ENCODE measurements at regions not wholly inside any gene's neighbourhood (a gene's known extent, or its start where the extent isn't known, plus 50 kb on each side); places are given as distances from the start of the nearest gene placed in this dataset.
"Not testable (repeated sequence)": the region's sequence is repeated elsewhere in the genome, so short reads cannot be mapped to it uniquely, and the experiment has no call there.

DNA sequence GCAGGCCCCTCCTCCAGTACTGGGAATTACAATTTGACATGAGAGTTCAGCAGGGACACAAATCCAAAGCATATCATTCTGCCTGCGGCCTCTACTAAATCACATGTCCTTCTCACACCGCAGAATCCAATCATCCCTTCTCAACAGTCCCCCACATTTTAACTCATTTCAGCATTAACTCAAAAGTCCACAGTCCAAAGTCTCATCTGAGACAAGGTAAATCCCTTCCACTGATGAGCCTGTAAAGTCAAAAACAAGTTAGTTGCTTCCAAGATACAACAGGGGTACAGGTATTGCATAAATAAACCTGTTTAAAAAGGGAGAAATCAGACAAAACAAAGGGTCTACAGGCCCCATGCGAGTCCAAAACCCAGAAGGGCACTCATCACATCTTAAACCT is 64.0 kb downstream of the EBNA1BP2 start:
- TF ChIP-seq, protein P1, sequence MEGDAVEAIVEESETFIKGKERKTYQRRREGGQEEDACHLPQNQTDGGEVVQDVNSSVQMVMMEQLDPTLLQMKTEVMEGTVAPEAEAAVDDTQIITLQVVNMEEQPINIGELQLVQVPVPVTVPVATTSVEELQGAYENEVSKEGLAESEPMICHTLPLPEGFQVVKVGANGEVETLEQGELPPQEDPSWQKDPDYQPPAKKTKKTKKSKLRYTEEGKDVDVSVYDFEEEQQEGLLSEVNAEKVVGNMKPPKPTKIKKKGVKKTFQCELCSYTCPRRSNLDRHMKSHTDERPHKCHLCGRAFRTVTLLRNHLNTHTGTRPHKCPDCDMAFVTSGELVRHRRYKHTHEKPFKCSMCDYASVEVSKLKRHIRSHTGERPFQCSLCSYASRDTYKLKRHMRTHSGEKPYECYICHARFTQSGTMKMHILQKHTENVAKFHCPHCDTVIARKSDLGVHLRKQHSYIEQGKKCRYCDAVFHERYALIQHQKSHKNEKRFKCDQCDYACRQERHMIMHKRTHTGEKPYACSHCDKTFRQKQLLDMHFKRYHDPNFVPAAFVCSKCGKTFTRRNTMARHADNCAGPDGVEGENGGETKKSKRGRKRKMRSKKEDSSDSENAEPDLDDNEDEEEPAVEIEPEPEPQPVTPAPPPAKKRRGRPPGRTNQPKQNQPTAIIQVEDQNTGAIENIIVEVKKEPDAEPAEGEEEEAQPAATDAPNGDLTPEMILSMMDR (IDR thresholded peaks at IDR 0.05; ENCODE audit: borderline replicate concordance, insufficient read depth, low read depth, low read length) = no peak
- no peak overlapping the region for H3K4me3 ChIP-seq (ENCODE audit: low read depth, low read length)

DNA sequence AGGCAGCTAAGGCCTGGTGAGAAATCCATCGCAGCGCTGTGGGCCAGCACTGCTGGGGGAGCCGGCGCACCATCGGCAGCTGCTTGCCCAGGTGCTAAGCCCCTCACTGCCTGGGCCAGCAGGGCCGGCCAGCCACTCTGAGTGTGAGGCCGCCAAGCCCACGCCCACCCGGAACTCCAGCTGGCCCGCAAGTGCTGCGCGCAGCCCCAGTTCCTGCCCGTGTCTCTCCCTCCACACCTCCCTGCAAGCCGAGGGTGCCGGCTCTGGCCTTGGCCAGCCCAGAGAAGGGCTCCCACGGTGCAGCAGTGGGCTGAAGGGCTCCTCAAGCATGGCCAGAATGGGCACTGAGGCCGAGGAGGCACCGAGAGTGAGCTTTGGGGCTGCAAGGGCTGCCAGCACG is 64.4 kb downstream of the EBNA1BP2 start:
- TF ChIP-seq, protein P1 (IDR thresholded peaks at IDR 0.05; ENCODE audit: borderline replicate concordance, insufficient read depth, low read depth, low read length) = no peak
- H3K4me3 ChIP-seq (ENCODE audit: low read depth, low read length) = no peak overlapping the region

DNA sequence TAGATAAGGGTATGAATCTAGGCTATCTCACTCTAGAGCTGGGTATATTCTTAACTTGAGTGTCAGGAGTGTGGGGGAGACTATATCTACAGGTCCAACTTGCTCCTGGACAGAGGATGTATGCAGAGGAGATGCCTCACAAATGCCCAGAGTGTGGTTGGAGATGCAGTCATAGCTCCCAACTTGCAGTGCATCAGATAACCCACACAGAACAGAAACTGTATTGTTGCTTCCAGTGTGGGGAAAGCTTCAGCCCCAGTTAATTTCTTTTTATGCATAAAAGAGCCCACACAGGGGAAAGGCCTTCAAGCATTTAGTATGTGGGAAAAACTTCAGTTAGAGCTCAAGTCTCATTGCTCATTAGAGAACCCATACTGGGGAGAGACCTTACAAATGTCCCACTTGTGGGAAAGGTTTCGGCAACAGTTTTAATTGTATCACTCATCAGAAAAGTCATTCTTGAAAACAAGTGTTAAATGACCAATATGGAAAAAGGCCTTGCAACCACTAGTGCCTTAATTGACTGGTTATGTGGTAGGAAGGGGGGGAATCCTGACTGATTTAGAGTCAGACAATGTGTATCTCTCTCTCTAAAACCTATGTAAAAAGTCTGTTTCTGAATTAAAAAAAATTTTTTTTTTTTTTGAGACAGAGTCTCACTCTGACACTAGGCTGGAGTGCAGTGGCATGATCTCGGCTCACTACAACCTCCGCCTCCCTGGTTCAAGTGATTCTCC is 67.9 kb downstream of the EBNA1BP2 start:
- TF ChIP-seq, protein P1 (IDR thresholded peaks at IDR 0.05; ENCODE audit: borderline replicate concordance, insufficient read depth, low read depth, low read length) = no peak
- H3K4me3 ChIP-seq (ENCODE audit: low read depth, low read length) = no peak overlapping the region

DNA sequence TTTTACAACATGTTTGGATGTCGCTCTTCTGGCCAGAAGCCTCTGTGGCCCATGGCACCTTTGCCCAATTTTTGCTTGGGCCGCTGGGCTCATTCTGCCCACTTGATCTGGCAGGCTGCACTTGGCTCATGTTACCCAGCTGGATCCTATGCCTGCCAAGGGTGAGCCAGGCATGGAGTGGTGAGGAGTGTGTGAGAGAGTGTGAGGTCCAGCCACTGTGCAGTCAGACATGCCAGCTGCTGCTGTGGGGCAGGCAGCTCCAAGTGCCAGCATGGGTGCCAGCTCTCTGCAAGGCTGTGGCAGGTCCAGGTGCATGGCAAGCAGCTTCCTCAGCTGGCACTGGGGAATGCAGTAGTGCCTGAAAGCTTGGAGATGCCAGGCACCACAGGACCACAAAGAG is 71.0 kb downstream of the EBNA1BP2 start:
- TF ChIP-seq, protein P1 (IDR thresholded peaks at IDR 0.05; ENCODE audit: borderline replicate concordance, insufficient read depth, low read depth, low read length) = no peak
- H3K4me3 ChIP-seq (ENCODE audit: low read depth, low read length) = no peak overlapping the region

DNA sequence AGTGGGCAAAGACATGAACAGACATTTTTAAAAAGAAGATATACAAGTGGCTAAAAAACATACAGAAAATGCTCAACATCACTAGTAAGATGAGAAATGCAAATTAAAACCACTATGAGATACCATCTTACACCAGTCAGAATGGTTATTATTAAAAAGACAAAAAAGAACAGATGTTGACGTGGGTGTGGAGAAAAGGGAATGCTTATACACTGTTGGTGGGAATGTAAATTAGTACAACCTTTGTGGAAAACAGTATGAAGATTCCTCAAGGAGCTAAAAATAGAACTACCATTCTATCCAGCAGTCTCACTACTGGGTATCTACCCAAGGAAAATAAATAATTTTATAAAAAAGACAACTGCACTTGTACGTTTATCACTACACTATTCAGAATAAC is 73.9 kb downstream of the EBNA1BP2 start:
- TF ChIP-seq, protein P1 (IDR thresholded peaks at IDR 0.05; ENCODE audit: borderline replicate concordance, insufficient read depth, low read depth, low read length) = no peak
- H3K4me3 ChIP-seq (ENCODE audit: low read depth, low read length) = no peak overlapping the region

DNA sequence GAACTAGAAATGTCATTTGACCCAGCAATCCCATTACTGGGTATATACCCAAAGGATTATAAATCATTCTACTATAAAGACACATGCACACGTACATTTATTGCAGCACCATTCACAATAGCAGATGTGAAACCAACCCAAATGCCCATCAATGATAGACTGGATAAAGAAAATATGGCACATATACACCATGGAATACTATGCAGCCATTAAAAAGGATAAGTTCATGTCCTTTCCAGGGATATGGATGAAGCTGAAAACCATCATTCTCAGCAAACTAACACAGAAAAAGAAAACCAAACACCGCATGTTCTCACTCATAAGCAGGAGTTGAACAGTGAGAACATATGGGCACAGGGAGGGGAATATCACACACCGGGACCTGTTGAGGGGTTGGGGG is 75.6 kb downstream of the EBNA1BP2 start:
- H3K4me3 ChIP-seq (ENCODE audit: low read depth, low read length) = not testable (repeated sequence)

DNA sequence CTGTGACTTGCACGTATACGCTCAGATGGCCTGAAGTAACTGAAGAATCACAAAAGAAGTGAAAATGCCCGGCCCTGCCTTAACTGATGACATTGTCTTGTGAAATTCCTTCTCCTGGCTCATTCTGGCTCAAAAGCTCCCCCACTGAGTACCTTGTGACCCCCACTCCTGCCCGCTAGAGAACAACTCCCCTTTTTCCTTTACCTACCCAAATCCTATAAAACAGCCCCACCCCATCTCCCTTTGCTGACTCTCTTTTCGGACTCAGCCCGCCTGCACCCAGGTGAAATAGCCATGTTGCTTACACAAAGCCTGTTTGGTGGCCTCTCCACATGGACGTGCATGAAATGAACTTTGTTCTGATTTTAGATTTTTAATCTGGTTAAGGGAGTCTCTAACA is 81.3 kb downstream of the EBNA1BP2 start:
- H3K4me3 ChIP-seq (ENCODE audit: low read depth, low read length) = not testable (repeated sequence)

DNA sequence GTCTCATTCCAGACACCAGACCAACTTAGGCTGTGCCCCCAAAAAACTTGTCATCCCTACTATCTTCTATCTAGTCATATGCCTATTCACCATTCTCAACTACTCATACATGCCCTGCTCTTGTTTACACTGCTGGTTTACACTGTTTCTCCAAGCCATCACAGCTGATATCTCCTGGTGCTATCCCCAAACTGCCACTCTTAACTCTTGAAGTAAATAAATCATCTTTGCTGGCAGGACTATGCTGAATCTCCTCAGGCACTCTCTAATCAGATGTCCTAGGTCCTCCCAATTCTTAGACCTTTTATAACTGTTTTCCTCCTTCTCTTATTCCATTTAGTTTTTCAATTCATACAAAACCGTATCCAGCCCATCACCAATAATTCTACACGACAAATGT is 81.9 kb downstream of the EBNA1BP2 start:
- not testable (repeated sequence) for H3K4me3 ChIP-seq (ENCODE audit: low read depth, low read length)

DNA sequence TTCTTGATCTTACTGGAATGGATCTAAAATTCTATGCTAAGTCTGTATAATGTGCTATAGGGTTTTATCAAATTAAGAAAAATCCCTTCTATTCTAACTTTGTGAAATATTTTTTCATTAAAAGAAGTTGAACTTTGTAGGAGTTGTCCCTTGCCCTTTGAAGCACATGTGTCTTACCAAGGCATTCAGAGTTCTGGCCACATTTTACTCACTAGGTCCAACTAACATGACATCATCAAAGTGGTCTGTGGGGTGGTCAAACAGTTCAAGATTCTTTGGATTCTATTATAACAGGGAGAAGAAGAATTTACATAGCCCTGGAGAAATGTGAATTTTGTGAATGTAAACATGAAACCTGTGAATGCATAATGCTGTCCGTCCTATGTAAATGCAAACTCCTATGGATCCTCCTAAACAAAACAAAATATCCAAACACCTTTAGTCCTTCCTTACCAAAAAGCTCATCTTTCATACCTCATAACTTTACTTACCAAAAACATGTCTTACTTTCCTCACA is 88.7 kb downstream of the EBNA1BP2 start:
- TF ChIP-seq, protein P1 (IDR thresholded peaks at IDR 0.05; ENCODE audit: borderline replicate concordance, insufficient read depth, low read depth, low read length) = no peak

More for the DNA sequence above, 88.7 kb downstream of the EBNA1BP2 start:
- no peak overlapping the region for H3K4me3 ChIP-seq (ENCODE audit: low read depth, low read length)
